ENCODE measurements at regions not wholly inside any gene's neighbourhood (a gene's known extent, or its start where the extent isn't known, plus 50 kb on each side); places are given as distances from the start of the nearest gene placed in this dataset.
"Not testable (repeated sequence)": the region's sequence is repeated elsewhere in the genome, so short reads cannot be mapped to it uniquely, and the experiment has no call there.

DNA sequence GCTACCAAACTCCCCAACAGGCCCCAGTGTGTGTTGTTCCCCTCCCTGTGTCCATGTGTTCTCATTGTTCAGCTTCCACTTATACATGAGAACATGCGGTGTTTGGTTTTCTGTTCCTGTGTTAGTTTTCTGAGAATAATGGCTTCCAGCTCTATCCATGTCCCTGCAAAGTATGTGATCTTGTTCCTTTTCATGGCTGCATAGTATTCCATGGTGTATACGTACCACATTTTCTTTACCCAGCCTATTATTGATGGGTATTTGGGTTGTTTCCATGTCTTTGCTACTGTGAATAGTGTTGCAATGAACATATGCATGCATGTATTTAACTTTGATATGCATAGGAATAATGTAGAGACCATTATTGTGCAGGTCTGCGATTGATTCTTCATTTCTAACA lies 847.4 kb upstream of the ZEB2 start:
- not testable (repeated sequence) for DNase-seq

DNA sequence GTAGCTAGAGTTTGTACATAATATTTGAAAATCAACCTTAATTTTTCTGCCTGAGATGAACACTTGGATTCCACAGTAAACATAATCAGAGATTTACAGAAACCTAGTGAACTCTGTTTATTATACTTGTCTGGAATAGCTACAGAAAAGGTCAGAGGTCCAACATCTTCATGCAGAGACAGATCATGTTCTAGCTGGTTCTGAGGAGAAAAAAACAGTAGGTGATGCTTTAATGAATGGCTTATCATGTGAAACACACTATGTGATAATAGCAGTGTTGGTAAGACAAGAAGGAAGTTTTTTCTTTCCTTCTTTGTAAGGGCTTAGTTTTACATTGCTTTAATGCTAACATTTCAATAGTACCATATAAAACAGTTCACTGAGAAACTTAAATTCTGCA lies 846.4 kb upstream of the ZEB2 start:
- no peak for DNase-seq

DNA sequence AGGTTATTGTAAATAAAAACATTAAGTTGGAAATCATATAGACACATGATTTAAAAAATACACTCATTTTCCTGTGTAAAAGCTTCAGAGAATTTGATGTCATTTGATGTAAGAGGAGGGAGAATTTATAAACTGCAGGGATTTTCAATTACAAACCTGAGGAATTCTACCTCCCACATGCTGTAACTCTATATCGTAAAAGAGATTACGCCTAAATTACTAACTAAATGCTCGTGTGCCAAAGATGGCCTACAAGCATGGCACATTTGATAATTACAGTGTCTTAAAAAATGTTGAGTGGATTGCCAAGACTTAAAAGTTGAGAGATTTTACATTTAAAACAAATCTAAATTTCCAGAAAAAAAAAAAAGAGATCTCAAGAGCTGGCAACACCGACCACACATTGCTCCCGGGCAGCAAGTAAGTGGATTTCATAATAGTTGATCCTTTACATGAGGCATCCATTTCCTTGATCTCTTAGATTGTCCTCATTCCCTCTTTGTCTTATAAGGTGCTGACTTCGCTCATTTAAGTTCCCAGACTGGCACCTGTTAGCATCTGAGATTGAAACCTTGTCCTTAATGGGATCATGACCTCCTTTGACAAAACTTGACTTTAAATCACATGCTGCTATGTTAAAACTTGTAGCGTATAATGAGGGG lies 840.3 kb upstream of the ZEB2 start:
- DNase-seq, result no peak

DNA sequence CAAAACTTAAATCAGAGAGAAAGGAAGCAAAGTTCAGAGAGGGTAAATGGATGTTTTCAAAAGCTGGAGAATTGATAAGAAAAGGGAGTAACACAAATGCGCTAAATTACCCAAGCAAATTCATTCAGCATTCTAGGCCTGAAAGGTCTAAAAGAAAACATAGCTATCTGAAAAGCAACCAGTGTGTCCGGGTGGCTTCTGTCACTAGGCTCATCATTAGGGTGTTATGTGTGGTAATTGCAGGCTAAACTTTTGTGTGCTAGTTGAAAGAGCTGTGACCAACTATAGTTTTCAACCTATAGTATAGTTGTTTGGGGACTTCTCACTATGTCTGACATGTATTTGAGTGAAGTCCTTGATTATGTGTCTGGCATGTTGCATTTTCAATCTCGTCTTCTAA lies 839.6 kb upstream of the ZEB2 start:
- no peak for DNase-seq

DNA sequence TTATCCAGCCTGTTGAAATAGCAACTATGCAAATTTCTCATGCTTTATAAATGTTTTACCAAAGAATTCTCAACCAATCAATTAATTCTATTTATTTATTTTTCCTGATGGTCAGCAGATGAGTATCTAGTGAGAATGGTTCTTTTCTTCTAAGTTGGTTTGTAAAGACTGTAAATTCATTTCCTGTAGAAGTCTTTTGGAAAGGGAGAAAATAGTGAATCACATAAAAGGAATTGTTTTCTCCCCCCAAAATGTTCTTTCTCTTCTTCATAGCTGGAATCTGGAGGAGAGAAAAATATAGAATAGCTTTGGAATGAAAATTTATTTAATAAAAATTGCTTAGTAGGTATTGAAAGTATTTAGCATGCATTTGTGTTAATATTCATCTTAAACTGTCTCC lies 836.1 kb upstream of the ZEB2 start:
- no peak for DNase-seq

DNA sequence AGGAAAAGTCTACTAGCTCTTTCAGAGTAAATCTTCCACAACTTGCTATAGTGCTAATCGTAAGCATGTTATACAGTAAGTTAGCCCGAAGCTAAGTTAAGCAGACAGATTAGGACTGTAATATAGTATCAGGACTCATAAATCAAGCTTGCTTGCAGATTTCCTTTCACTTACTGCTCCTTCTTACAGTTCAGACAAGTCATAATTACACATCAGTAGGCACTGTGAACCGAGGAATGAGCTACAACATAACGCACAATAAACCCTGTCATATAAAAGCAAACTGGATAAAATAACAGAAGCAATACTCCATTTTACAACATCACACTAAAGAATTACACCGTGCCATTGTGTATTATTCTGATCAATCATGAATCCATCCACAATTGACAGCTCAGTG lies 832.6 kb upstream of the ZEB2 start:
- no peak for DNase-seq

DNA sequence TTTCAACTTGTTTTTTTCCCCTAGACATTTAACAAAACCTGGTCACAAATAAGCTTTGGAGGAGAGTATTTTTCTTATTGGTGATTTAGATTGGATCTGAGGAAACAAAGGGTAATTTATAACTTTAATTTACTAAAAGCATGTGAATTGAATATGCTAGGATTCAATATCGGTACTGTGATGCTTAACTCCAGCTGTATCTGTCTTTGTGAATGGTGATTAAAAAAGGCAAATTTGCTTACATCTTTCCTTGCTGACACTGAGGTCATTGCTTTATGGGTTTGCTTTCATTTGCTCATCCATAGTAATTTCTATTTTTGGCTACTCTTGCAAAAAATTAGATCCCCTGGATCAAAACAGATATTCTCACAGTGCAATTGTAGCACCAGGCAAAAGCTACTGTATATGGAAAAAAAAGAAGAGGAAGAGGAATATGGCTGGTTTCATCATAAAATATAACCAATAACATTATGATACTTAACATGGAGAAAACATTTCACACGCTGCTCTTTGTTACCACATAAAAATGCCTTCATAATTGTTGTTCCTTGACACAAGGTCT lies 832.0 kb upstream of the ZEB2 start:
- DNase-seq, result no peak

DNA sequence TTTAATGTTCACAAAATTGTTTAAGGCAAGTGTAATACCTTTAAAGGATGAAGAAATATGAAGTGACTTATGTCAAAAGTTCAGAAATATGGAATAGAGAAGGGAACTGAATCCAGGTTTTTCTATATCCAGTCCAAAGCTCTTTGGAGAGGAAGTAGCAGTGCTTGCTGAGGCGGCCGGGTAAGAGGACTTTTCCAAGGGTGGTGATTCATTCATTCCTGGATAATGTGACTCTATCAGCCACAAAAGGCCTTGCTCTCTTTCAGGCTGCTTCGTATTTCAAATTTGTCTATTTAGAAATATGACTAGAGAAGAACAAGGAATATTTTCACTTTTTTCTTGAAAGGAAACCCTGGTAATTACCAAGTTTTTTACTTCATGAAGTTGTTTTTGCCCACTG lies 830.1 kb upstream of the ZEB2 start:
- no peak for DNase-seq

DNA sequence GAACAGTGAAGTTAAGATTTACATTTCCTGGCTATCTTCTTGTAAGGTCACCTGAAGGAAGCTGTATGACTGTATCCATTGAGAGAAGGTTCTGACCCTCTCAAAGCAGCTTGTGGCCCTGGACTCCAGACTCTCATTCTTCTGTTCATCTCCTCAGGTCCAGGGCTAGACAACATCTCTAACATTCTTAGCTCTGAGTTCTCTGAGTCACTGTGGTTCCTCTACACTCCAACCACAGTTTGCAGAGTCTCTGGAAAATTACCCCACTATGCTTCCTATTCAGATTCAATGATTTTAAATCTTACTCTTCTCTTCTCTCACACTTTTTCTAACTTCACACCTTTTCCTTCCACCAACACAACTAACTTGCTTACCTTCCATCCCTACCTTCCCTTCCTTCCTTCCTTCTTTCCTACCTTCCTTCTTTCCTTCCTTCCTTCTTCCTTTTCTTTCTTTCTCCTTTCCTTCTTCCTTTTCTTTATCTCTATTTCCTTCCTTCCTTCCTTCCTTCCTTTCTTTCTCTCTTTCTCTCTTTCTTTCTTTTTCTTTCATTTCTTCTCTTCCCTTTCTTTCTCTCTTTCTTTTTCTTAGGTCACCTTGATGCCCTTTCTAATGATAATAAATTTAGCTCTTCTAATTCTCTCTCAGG lies 824.3 kb upstream of the ZEB2 start:
- no peak for DNase-seq

DNA sequence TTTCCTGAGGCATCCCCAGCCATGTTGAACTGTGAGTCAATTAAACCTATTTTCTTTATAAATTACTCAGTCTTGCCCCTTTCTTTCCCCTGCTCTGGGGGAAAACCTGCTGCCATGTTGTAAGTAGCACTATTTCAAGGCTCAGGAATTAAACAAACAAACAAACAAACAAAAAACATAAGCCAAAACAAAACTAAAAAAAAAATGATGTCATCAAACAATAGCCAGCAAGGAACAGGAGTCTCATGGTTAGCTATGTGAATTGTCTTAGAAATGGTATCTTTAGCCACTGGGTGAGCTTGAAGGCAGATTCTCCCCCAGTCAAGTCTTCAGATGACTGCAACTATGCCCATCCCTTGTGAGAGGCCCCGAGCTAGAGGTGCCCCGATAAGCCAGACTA lies 823.4 kb upstream of the ZEB2 start:
- no peak for DNase-seq

DNA sequence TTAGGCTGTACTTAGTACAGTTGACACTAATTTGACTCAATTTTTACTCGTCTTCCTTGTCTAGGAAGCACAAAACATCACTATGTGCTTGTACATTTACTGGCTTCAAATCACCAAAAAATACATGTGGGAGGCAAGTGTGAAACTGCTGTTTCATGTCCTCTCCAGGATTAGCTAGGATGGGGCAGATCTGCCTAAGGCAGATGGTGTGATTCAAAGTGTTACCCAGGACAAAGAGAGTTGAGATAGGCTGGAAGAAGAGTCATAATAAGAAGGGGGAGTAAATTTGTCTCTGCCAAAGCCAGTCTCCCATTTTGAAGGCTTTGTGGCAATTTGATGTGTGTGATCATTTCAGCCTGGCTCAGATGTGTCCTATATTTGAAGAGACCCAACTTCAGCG lies 821.6 kb upstream of the ZEB2 start:
- DNase-seq, result no peak

DNA sequence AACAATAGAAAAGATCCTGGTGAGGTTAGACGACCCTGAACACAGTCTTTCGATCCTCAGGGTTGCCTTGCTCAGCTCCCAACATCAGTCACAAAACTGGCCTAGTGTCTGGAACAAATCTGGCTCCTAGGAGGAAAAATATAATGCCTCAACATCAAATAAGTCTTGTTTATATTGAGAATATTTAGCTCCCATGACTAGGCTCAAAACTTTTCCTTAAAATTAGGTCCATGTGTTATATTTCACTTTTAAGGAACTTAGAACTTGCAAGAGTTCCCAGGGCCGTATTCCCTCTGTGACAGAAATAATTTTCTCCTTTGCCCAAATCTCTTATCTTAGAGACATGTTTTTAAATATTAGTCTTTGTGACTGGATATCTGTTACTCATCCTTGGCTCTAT lies 819.7 kb upstream of the ZEB2 start:
- DNase-seq, result no peak

DNA sequence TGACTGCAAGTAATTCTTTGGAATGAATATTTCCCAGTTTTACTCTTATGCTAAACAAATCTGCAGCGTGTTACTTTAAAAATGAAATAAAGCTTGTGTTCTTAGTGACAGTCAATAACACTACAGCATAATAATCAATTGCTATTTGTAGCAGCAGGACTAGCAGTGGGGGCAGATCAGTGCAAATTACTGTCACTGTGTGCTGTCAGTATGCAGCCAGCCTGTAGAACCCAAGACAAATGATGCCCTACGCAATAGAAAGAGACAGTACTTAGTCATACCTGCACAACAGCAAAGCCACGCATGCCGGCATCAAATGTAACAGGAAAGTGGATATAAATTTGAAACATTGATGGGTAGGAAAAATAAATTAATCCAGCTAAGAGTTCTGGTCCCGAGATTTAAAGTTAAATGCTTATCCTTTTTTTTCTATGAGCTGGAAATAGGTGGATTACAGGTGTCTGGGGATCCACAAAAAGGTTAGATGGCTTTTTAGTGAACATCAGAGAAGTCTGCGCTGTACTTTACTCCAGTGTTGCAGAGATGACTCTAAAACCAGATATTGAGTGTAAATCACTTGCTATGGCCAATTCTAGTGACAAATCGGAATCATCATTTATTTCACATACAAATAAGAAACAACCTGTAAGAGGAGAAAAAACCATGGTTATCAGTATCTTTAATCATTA lies 812.4 kb upstream of the ZEB2 start:
- no peak for DNase-seq

DNA sequence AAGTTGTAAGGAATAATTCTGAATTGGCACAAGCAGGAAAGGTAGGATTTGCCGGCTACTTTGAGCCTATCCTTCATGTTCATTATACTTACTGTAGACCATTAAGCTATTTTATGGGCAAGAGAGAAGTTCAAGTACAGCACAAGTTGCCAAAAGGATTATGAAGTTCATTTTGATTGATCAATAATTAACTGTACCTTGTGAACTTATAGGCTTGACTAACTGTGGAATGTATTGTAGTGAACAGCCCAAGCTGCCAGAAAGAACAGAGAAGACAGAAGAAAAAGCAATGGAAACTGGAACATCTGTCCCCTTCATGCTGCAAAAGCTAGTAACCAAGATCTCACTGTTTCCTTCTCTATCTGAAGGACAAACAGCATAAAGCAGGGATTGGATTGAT lies 810.1 kb upstream of the ZEB2 start:
- no peak for DNase-seq

DNA sequence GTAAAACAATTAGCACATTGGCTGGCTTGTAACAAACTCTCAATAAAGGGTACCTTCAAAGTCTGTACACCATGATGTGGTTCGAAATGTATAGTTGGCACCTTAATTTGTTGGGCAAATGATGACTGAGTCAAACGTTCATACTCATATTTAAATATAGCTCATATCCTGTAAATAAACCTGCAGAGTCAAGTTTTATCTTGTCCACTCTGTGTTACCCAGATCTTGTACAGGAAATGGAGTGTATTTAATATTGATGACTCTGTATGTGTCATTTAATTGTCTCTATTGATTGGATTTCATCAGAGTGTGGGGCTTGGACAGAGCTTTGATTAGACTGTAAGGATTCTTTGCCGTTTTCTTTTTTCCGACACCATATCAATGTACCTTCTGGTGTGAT lies 805.6 kb upstream of the ZEB2 start:
- no peak for DNase-seq

DNA sequence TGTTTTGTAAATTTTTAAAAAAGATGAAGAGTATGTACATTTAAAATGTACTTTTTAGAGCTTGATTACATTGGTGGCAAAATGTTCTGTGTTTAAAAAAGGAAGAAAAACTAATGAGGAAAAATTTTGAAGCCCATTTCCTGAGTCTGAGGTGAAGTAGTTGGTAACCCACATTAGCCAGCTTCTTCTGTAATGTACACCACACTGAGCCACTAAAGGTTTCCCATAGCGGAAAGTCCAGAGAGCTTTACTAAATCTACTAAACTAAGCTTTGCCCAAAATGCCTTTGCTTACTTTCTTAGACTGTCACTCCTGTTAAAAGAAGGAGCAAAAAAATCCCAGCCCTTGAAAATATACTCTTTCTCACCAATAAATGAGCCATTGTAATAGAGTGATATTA lies 804.8 kb upstream of the ZEB2 start:
- DNase-seq, result no peak

DNA sequence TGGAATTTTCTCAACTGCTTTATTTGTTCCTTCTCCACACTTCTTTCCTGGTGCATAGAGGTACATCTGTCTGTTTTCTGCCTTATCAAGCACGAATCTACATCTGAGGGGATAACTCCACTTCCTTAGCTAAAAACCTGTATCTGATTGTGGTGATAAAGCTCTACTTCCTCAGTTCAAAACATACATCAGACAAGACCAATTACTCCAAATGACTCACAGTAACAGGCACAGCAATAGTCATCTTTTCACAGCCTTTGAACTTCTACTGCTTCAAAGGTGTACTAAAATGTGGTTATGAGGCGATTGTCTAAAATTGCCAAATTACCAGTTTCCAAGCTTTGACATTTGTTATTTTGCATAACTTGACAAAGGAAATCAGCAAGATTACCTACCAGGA lies 803.6 kb upstream of the ZEB2 start:
- DNase-seq, result no peak

DNA sequence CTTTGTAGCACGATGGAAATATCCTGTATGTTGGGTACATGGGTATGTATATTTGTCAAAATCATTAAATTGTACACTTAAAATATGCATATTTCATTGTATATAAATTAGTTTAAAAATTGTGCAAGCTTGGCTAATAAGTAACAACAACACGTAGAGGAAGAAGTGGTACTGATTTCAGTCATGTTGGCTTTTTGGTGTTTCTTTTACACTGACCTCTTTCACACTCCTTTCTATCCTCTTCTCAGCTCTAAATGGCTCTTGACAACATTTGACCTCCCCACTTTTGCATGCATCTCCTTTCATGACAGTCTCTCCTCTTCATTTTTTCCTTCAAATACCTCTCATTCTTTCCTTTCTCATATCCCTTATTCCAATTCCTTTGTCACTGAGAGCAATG lies 801.4 kb upstream of the ZEB2 start:
- no peak for DNase-seq

DNA sequence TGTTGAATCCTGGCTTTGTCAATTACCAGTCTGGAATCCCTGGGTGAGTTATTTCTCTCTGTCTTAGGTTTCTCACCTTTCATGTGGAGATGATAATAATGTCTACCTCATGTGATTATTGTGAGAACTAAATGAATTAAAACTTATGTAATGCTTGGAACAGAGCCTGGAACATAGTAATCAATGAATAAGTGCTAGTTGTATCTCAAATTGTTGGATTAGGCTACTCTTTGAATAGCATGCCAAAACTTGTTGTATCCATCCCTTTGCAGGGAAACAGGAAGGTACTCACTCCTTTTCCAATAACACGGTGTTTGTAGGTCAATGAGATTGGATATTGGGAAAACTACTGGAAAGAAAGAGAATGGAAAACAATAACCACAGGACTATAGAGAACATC lies 796.6 kb upstream of the ZEB2 start:
- no peak for DNase-seq

DNA sequence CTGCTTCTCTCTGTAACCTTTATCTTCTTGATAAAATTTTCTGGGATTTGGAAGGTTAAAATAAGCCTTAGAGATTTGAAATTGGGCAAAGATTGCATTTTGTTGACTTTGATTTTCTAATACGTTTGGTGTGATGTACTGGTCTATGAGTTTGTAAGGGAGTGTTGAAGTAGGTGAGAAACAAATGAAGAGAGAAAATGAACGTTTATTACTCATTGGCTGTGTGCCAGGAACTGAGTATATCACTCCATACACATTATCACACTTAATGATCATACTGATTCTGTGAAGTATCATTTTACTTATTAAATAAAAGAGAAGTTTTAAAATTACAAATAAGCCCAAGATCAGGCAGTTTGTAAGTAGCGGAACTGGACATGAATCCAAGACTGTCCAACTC lies 795.1 kb upstream of the ZEB2 start:
- no peak for DNase-seq

DNA sequence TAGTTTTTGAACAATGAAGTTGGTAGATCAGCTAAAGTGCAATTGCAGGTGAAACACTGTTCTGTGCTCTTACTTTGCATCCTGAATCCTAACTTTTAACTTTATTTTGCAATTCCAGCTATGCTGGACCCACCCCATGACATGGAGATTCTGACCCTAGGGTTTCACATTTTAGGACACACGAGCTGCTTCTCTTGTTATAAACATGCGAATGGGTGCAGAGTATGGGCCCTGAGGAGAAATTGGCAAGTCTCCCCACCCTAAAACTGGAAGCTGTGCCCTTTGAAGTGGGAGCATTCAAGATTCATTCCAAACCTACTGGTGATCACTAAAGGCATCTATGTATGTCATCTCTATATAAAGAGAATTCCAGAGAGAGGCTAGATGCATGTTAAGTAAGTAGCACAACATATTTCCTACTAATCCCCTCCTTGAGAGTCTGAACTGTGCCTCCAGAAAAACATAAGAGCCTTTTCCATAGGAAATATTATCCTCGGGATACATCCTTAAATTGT lies 794.3 kb upstream of the ZEB2 start:
- DNase-seq, result no peak

DNA sequence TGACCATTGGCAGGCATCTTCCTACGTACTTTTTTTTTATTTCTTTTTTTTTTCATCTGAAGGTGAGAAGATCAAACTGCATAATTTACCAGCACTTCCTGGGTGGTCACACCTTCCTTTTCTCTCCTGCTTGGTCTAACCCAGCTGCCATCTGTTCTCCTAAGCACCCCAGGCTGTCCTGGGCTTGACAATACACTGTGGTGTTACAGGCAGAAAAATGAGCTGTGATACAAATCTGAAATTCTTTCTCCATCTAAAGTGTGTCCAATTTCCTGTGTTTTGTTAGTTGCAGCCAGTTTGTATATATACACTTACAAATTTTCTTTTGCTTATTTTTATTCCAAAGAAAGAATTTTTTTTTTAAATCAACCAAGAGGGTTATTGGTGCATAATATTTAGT lies 786.0 kb upstream of the ZEB2 start:
- DNase-seq, result no peak

DNA sequence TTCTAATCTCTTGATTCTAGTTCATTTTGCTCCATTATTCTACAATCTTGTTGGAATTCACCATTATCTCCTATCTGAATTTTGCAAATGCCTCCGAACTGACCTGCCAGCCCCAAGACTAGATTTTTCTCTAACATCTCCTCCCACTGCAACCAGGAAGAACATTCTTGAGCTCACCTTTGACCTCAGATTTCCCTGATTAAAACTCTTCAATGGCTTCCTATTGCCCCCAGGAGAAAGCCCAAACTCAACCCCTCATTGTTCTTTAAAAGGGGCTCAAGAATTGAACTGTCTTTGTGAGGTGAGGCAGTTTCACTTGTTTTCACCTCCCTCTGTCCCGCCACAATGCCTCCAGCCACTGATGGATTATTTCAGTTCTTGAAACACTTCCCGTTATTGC lies 784.6 kb upstream of the ZEB2 start:
- no peak for DNase-seq

DNA sequence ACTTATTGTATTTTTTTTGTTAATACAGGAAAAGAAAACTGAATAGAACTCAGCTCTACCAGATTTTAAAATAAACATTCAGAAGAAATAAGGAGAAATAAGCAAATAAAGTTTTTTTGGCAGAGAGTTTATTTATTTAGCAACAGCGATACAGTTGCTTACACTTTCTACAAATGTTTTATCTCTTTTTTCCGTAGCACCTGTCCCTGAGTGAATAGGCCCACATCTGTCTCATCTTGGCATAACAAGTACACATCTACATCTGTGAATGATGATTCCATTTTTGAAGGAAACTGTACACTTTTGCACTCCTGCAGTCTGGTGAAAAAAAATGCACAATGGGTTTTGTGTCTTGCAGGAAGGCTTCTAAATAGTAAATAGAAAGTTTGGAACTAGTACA lies 783.6 kb upstream of the ZEB2 start:
- DNase-seq, result no peak
